Calu3 (cell line): ENCODE measurements at regions not wholly inside any gene's neighbourhood (a gene's known extent, or its start where the extent isn't known, plus 50 kb on each side); places are given as distances from the start of the nearest gene placed in this dataset.
"Not testable (repeated sequence)": the region's sequence is repeated elsewhere in the genome, so short reads cannot be mapped to it uniquely, and the experiment has no call there.

ENCODE experiments used
- BruUV-seq: library from RNA; stranded (reverse); fragments of 400-500 nt; replicated peaks from 2 replicates; lab custom pipeline; 2021; lab: Mats Ljungman, UMichigan
- CTCF ChIA-PET: fragments of 300-600 bp; sonication (Branson Sonifier 250); formaldehyde crosslinking; loops from one replicate; lab custom pipeline; 2022; ENCODE audit warnings: antibody characterized with exemption; lab: Charles Lee
- DNase-seq: peaks from one replicate; pipeline ENCODE4 v3.0.0; 2022
- H3K27ac Mint-ChIP-seq: one replicate; pipeline ENCODE4 v1.8.0; 2022; ENCODE audit warnings: mixed read lengths; ENCODE audit not compliant: unreplicated experiment
- H3K27me3 Mint-ChIP-seq: one replicate; pipeline ENCODE4 v1.8.0; 2022; ENCODE audit warnings: mixed read lengths; ENCODE audit not compliant: unreplicated experiment
- H3K36me3 Mint-ChIP-seq: one replicate; pipeline ENCODE4 v1.8.0; 2022; ENCODE audit warnings: mild to moderate bottlenecking, moderate library complexity, mixed read lengths; ENCODE audit not compliant: insufficient read depth, unreplicated experiment
- H3K4me1 Mint-ChIP-seq: one replicate; pipeline ENCODE4 v1.8.0; 2022; ENCODE audit warnings: mild to moderate bottlenecking, low read depth, mixed read lengths; ENCODE audit not compliant: unreplicated experiment
- H3K4me3 Mint-ChIP-seq: one replicate; pipeline ENCODE4 v1.8.0; 2022; ENCODE audit warnings: mild to moderate bottlenecking, low read depth, moderate library complexity, mixed read lengths; ENCODE audit not compliant: unreplicated experiment
- H3K9me3 Mint-ChIP-seq: one replicate; pipeline ENCODE4 v1.8.0; 2022; ENCODE audit warnings: low read depth, mixed read lengths; ENCODE audit not compliant: unreplicated experiment
- intact Hi-C: fragments of 100-400 bp; cut with micrococcal nuclease; formaldehyde crosslinking; loops from one replicate; pipeline ENCODE4 v1.10.0; 2022; ENCODE audit not compliant: unreplicated experiment
- TF ChIP-seq, protein P1 (sequence below): fragments of 200-600 bp; IDR thresholded peaks from one replicate; pipeline ENCODE4 v1.8.0; 2022; ENCODE audit warnings: antibody characterized with exemption; ENCODE audit not compliant: unreplicated experiment

DNA sequence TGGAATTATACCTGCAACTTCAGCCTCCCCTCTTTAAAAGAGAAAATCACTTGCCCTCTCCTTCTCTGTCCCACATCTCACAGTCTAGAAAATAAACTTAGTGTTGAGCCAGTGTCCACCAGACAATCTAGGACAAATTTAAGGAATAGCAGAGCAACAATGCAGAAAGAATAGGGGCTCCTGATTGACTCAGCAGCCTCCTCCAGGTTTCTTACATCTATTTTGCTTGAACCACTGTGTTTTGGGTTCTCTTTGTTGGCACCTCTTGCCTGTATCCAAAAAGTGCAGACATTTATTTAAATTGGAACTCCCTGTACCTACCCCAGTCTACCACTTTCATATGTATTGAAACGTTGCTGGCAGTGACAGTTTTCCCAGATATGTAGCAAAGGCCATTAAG lies 133.7 kb upstream of the HSF2 start:
- Mint-ChIP-seq H3K36me3 (no peaks in the 10 kb centered on the region), H3K9me3 (peaks cover 3% of the 10 kb centered on the region), H3K27me3 (no peaks in the 10 kb centered on the region), H3K4me3 (no peak overlapping the region), H3K27ac (no peak overlapping the region), H3K4me1 (no peaks in the 10 kb centered on the region)
- intact Hi-C loops: no loop called here
- TF ChIP-seq, protein P1, sequence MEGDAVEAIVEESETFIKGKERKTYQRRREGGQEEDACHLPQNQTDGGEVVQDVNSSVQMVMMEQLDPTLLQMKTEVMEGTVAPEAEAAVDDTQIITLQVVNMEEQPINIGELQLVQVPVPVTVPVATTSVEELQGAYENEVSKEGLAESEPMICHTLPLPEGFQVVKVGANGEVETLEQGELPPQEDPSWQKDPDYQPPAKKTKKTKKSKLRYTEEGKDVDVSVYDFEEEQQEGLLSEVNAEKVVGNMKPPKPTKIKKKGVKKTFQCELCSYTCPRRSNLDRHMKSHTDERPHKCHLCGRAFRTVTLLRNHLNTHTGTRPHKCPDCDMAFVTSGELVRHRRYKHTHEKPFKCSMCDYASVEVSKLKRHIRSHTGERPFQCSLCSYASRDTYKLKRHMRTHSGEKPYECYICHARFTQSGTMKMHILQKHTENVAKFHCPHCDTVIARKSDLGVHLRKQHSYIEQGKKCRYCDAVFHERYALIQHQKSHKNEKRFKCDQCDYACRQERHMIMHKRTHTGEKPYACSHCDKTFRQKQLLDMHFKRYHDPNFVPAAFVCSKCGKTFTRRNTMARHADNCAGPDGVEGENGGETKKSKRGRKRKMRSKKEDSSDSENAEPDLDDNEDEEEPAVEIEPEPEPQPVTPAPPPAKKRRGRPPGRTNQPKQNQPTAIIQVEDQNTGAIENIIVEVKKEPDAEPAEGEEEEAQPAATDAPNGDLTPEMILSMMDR: no peak
- no peak for DNase-seq
- CTCF ChIA-PET: no interaction called here
- no TSS peak for BruUV-seq

- H3K4me3 Mint-ChIP-seq: no peak overlapping the region
- H3K27ac Mint-ChIP-seq: no peak overlapping the region
- BruUV-seq: no TSS peak
- no peak for DNase-seq
- H3K9me3 Mint-ChIP-seq: peaks cover 3% of the 10 kb centered on the region
- intact Hi-C loops: no loop called here
- no peaks in the 10 kb centered on the region for H3K36me3 Mint-ChIP-seq
- H3K4me1 Mint-ChIP-seq: peaks cover 6% of the 10 kb centered on the region
- H3K27me3 Mint-ChIP-seq: no peaks in the 10 kb centered on the region
- TF ChIP-seq, protein P1: no peak
- CTCF ChIA-PET: no interaction called here
These were observed 131.1 kb upstream of the HSF2 start for GRCh38 chr6:122268394-122268793.

- CTCF ChIA-PET: no interaction called here
- intact Hi-C loops: no loop called here
- no peak overlapping the region for H3K27ac Mint-ChIP-seq
- no peak for DNase-seq
- no TSS peak for BruUV-seq
- no peaks in the 10 kb centered on the region for H3K27me3 Mint-ChIP-seq
- H3K4me1 Mint-ChIP-seq: peaks cover 6% of the 10 kb centered on the region
- H3K36me3 Mint-ChIP-seq: no peaks in the 10 kb centered on the region
- TF ChIP-seq, protein P1: no peak
- no peak overlapping the region for H3K4me3 Mint-ChIP-seq
- no peaks in the 10 kb centered on the region for H3K9me3 Mint-ChIP-seq
These were observed 122.8 kb upstream of the HSF2 start for GRCh38 chr6:122276637-122277036.

- H3K9me3 Mint-ChIP-seq, H3K36me3 Mint-ChIP-seq, H3K27me3 Mint-ChIP-seq, H3K4me1 Mint-ChIP-seq, BruUV-seq, intact Hi-C loops, H3K4me3 Mint-ChIP-seq, DNase-seq, H3K27ac Mint-ChIP-seq, CTCF ChIA-PET: not testable (repeated sequence)
These were observed 119.1 kb upstream of the HSF2 start for GRCh38 chr6:122280105-122281021.

- Mint-ChIP-seq H3K4me3 (no peak overlapping the region), H3K9me3 (peaks cover 2% of the 10 kb centered on the region), H3K27ac (no peak overlapping the region), H3K36me3 (no peaks in the 10 kb centered on the region), H3K27me3 (no peaks in the 10 kb centered on the region), H3K4me1 (no peaks in the 10 kb centered on the region)
- DNase-seq: no peak
- BruUV-seq: no TSS peak
- CTCF ChIA-PET: interaction anchor here (0.7 kb wide), 1 partner anchor 31 kb away, joined by 3 read pairs; no protein-coding TSS in a partner anchor
- intact Hi-C loops: no loop called here
- TF ChIP-seq, protein P1: no peak
These were observed 115.6 kb upstream of the HSF2 start for GRCh38 chr6:122283884-122284283.
